ENCODE measurements at regions not wholly inside any gene's neighbourhood (a gene's known extent, or its start where the extent isn't known, plus 50 kb on each side); places are given as distances from the start of the nearest gene placed in this dataset.
A peak's percentile ranks its signal among the peaks of the same experiment; 100 is the strongest.
"Not testable (repeated sequence)": the region's sequence is repeated elsewhere in the genome, so short reads cannot be mapped to it uniquely, and the experiment has no call there.

DNA sequence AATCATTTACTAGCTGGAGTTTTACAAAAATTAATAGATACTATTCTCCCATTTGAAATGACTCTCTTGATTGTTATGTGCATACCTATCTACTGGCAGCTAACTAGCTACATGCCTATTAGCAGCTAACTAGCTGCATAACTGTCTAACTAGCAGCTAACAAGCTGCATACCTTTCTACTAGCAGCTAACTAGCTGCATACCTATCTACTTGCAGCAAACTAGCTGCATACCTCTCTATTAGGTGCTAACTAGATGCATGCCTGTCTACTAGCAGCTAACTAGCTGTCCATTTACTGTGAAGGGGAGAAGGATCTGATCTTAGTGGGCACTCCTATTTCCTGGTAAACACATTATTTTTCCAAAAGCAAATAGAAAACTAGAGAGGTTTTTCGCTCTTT is 439.4 kb upstream of the PFKP start:
- no peak for DNase-seq (ENCODE audit: low spot score)

DNA sequence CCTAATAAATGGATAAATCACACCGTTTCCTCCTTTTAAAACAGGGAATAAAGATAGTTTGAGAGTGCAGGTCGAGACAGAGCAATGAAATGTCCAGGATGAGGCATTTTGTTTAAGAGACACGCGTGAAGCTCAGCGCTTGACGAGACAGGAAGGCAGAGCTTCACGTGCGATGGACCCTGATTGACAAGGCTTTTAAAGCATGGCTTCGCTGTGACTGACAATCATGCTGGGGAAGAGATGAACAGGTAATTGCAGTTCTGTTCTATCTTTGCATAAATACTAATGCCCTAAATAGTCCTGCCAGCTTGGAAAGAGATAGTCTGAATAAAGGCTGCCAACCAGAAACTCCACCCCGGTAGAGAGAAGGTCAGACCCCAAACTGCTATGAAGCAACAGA is 442.3 kb upstream of the PFKP start:
- no peak for DNase-seq (ENCODE audit: low spot score)

DNA sequence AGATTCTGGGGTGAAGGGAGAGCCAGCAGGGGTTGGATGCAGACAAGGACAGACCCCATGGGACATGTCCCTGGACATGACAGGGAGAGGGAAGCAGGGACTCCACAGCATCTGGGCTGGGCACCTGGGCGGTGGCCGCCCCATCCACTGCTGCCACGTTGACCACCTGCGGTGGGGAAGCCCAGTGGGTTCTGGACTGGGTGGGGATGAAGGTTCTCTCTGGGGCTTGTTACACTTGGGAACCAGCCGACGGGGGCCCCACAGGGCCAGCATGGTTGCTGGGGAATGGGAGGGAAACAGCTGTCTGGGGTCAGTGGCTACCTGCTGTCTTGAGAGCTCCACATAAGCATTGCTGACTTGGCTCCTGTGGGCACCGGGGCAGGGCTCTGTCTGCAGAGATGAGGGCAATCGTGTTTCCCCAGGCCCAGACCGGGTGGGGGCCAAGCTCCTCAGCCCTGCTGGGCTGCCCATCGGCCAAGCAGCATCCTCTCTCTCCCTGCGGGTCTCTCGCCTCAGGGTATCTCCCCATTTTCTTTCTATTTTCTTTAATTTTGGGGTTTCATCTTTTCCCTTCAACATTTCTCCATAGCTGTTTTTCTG is 443.6 kb upstream of the PFKP start:
- no peak for DNase-seq (ENCODE audit: low spot score)

DNA sequence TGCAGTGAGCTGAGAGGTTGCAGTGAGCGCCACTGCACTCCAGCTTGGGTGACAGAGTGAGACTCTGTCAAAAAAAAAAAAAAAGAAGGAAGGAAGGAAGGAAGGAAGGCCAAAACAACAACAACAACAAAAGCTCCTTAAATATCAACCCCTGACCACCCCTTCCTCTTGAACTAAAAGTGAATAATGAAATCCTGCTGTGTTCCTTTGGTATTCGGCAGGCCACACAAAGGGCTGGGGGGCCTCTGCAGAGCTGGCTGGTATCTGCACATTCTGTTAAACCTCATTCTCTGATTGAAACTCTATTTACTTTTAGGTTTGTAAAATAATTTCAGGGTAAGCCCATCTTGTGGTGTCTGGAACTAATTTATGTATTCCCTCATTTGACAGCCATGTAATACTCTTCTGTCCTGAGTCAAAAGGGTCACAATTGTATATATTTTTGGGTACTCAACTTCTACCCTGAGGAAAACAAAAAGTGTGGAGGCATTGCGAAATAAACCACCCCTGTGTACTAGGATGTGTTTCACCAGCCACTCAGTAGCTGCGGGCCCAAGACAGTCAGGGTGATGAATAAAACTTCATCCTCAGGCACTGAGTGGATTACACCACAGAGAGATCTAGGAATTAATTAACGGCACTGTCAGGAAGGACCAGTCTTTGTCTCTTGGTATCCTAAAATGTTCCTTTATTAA is 446.4 kb upstream of the PFKP start:
- DNase-seq (ENCODE audit: low spot score), result no peak

DNA sequence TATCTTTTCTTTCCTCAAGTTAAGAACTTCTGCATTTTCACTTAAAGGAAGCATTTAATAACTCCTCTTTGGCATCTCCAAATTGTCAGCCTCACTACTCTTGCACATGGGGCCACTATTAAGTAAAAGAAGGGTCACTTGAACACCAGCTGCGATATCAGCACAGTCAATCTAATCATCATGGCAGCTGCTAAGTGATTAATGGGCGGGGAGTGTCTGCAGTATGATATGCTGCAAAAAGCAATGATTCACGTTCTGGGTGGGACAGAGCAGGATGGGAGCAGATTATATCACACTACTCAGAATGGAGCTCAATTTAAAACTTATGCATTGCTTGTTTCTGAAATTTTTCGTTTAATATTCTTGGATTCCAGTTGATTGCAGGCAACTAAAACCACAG is 447.4 kb upstream of the PFKP start:
- no peak for DNase-seq (ENCODE audit: low spot score)

DNA sequence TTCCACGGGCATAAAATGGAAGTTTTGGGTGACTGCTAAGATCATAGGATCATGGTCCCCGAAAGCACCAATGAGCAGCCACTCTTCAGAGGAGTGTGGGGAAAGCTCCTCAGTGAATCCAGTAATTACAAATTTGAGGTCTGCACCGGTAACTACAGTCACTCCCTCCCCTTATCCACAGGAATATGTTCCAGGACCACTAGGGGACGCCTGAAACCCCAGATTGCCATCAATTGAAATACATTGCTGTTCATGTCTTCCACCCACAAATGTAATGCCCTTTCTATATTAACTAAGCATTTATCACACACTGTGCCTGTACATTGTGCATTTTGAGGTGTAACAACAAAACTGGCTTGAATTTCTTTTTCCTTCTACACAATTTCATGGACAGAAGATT is 447.9 kb upstream of the PFKP start:
- DNase-seq (ENCODE audit: low spot score), result peak; percentile 26

DNA sequence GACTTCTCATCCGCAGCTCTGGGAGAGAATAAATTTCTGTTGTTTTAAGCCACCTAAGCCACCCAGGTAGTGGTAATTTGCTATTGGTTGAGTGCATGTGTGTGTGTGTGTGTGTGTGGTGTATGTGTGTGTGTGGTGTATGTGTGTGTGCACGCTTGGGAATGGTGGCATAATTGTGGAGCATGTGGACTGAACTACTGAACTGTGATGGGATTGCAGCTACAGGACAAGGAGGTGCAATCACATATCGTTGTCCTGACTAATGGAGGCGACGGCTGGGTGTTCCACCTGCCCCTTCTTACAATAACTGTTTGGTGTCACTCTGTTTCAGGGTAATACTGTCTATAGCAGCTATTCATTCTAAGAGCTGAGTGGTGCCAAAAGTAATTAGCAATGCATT is 448.7 kb upstream of the PFKP start:
- DNase-seq (ENCODE audit: low spot score), result no peak

DNA sequence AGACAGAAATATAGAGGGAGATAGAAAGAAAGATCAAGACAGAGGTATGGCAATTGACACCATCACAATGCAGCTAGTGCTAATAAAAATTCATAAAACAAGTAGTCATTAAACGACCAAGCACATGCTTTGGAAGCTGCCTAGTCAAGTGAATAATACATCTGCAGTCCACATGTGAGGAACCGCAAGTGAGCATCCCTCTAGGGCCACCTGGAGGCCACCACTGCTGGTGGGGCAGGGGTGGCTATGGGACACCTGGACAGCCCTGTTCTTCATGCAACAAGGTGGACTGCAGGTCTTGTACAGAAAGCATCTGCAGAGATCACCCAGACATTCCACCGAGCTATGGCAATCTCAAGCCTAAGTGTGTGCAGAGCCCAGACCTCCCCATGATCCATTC is 451.1 kb upstream of the PFKP start:
- no peak for DNase-seq (ENCODE audit: low spot score)

DNA sequence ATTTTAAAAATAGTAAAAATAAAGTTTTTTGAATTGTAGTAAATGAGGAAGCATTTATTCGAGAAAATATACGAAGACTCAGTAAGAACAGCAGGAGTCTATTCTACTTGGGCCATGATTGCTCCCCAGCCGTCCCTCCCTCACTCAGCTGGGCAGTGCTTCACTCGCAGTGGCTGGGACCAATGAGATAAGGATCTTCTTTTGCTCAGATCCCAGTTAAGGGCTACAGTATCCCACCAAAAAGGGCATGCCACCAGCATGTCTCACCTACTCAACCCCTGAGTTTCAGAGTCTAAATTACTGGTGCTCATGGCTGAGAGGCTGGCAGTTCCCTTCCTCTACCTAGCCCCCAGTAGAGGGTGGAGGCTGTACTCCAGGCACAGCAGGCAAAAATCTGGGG is 455.7 kb upstream of the PFKP start:
- no peak for DNase-seq (ENCODE audit: low spot score)

DNA sequence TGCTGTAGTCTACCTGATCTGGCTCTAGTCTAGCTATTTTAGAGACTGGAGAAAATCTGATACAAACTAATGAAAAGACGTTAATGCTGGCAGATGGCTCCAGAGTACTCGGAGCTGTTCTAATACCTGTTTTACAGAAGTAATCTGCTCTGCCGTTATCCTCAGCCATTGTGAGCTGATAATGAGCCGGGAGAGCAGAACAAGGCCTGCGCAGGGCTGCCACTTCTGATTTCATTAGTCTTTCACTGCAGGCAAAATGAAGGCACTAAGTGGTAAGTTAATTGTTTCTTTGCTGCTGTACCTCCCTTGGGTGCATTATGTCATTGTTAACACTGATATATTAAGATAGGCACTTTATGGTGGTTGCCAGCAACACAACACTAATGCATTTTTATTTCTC is 456.4 kb upstream of the PFKP start:
- no peak for DNase-seq (ENCODE audit: low spot score)

DNA sequence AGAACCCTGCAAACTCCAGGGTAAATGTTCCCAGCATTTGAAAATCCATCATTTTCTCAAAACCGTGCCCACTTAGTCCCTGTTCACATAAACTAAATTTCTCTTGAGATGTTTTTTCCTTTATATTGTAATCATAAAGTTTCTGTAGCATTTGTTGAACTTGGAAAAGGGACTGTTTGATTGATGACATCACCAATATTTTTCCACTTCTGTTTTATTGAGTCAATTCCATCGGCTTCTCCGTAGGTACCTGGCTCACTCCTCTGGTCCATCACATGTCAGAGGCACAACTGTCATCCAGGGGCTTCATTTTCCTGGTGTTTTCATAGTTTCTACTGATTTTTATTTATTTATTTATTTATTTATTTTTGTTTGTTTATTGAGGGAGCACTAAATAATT is 462.5 kb upstream of the PFKP start:
- no peak for DNase-seq (ENCODE audit: low spot score)

DNA sequence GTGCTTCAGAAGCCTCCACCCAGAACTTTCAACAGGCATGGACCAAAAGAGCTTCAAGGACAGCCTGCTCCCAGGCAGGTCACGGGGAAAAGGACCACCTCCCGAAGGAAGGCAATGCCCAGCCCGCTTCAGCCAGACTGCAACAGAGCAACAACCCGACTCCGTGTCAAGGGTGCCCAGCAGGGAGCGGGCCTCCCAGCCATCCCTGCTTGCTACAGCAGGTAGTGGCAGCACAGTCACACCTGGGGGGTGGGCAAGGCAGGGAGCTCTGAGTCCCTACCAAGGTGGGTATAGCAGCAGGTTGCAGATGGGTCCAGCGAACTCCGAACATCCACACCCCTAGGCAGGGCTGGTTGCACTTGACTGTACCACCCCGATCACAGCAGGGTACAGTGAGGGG is 467.8 kb upstream of the PFKP start:
- no peak for DNase-seq (ENCODE audit: low spot score)

DNA sequence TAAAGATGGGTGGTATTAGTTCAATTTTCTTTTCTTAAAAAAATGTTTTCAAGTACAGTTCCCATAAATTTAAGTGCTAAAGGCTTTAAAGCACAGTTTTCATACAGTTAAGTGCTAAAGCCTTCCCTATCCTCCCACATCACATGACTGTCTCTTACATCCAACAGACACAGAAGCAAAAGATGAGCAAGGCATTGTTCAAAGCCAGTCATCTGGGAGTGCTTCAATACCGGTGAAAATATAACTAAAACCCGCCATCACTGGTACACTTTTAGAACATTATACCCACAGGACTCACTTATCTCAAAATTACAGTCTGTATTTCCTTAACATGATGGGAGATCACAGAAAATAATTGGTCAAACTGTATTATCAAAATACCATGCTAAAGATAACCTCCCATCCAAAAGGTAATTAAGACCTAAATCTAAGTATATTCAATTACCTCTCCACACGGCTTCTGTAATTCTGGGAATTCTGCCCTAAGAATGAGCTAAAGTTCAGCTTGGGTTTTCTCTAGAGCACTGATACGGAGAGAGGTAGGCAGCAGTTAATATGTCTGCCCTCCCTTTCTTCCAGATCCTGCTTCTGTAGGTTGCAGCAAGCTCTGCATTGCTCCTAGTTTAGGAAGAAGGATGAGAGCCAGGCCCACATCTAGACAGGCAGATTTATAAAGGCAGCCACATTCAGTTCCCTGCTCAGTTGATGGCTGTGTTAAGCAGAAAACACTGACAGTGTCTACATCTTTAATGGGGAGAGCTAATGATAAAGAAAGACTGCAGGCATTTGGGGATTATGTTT is 474.8 kb upstream of the PFKP start:
- DNase-seq (ENCODE audit: low spot score), result no peak

DNA sequence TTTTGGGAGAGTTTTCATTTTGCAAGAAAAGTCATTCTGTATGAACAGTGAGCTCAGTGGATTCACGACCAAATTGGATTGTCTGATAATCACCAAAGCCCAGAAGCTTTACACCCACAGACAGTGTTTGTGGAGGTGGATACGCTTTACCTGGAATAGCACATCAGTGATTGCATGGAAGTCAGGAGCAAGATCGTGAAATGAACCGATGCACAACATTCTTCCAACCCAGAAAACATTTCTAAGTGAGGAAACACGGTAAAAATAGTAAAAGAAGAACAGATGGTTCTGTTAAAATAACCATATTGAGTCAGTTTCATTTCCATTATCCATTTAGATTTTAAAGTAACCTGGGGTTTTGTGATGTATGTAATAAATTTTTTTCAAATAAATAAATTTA is 478.2 kb upstream of the PFKP start:
- no peak for DNase-seq (ENCODE audit: low spot score)

DNA sequence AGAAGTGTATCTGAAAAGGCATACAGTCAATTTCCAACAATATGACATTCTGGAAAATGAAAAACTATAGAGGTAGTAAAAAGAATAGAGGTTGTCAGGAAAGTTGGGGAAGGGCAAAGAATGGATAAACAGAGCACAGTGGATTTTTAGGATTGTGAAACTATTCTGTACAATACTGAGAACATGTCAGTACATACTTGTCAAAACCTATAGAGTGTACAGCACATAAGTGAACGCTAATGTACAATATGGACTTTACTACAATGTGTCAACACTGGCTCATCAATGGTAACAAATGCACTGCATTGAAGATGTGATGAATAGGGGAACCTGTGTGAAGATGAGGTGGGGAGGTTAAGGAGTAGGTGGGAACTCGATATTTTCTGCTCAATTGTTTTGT is 483.0 kb upstream of the PFKP start:
- DNase-seq (ENCODE audit: low spot score), result no peak

DNA sequence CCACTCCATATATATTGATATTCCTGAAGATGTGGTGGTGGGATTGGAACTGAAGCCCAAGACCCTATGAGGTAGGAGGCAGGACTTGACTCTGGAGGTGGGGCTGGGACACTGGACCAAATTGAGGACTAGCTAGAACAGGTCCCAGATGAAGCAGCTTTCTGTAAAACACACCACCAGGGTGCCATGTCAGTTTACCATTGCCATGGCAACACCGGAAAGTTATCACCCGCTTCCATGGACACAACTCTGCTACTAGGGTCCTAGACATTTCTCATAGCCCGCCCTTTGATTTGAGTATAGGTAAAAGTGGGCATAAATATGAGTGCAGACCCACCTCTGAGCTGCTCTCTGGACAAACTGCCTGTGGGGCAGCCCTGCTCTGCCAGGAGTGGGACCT is 490.5 kb upstream of the PFKP start:
- DNase-seq (ENCODE audit: low spot score), result no peak

DNA sequence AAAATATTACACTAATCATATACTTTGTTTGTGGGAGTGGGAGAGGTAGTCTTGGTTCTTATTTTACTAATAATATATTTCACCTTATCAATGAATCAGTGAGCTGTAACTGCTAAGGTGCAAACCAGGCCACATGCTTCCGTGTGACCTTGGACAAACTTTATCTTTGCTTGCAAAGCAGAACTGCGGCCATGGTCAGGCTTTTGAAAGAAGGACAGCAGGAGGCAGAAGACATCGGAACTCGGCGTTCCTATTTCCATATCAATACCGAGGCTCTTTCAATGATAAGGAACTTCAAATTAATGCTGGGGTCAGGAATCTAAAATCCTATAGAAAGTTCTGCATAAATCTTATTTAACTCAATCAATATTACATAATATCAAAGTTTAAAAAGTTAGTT is 491.9 kb upstream of the PFKP start:
- DNase-seq (ENCODE audit: low spot score), result no peak

DNA sequence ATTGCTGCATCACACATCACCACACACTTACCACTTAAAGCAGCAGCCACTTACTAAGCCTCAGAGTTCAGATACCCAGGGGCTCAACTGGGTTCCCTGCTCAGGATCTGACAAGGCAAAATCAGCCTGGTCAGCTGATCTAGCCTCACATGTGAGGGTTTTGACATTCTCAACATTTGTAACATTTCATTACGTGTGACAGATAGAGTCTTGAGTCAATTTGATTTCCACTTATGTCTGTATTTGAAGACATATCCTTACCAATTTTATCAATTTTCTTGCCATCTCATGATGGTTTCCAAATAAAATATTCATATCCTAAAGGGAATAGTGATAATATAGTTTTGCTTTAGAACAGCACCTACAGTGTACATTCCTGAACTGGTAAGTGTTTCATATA is 494.7 kb upstream of the PFKP start:
- no peak for DNase-seq (ENCODE audit: low spot score)

DNA sequence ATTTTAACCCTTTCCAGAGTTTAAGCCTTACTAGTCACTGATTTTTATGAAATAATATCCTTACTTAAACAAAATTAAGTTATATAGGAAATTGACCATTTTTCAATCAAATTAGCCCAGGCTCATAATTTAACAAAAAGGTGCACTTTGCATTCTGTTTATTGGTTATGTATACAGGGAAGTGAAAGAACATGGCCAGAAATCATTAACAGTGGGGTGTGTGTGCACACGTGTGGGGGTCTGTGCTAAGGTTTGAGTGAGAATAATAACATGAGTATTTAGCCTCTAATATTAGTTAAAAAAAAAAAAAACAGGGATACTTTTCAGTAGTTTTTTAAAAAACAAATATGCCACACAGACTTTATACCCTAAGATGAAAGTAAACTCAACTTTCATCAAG is 510.5 kb upstream of the PFKP start:
- DNase-seq (ENCODE audit: low spot score), result no peak

DNA sequence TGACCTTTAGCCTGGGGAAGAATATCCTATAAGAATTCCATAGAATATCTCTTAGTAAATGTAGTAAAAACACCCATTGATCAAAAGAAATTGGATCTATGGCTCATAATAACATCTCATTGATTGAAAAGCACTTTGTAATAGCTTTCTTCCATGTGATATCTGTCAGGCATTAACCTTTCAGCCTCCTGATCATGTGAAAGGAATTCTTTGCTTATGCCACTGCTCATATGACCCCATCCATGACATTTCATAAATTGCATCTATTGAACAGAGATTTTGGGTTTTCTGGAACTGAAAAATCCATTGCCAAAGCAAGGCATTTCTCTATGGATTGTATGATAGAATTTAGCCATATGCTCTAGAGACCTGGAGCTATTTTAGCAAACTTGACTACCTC is 519.3 kb upstream of the PFKP start:
- no peak for DNase-seq (ENCODE audit: low spot score)

DNA sequence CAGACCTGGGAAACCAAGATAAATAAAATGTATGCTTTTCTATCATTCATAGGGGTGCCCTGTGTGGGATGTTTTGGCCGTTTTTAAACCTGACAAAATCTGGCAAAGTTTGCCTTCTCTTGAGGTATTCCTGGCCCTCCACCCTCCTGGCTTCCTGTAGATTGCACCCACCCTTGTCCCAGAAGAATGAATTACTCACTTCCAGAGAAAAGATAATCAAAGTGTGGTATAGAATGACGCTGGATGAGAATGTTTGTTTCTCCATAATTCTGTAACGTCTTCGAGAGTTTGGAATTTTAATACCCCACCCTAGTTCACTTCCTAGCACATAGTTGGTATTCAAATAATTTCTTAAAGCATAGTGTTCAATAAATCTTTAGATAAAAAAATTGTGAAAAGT is 519.7 kb upstream of the PFKP start:
- DNase-seq (ENCODE audit: low spot score), result no peak

DNA sequence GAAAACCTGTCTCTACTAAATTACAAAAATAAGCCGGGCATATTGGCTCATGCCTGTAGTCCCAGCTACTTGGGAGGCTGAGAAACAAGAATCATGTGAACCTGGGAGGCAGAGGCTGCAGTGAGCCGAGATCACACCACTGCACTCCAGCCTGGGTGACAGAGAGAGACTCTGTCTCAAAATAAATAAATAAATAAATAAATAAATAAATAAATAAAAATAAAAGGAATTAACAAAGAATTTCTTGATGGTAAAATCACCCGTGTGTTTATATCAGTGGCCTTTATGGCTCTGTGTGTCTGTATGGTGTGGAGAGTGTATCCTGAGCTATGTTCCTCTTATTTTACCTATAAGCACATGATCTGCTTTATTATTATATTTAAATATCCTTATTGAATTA is 520.5 kb upstream of the PFKP start:
- not testable (repeated sequence) for DNase-seq (ENCODE audit: low spot score)

DNA sequence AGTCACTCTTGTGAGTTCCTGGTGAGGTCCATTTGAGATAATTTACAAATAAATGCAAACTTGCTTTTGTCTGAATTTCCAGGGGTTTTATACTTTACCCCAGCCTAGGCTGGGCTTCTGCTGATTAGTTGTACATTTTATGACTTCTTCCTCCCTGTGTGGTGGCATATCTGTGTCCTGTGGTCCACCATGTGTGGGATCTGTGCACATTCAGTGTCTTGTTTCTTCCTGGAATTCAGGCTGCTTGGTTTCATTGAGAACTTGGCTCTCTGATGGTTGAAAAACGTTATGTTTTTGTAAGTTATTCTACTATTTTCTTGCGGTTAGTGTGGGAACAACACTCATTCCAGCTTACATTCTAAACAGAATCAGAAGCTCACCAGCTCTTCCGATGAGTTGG is 523.4 kb upstream of the PFKP start:
- no peak for DNase-seq (ENCODE audit: low spot score)

All from A172 (cell line).